ENCODE measurements at regions not wholly inside any gene's neighbourhood (a gene's known extent, or its start where the extent isn't known, plus 50 kb on each side); places are given as distances from the start of the nearest gene placed in this dataset.

DNA sequence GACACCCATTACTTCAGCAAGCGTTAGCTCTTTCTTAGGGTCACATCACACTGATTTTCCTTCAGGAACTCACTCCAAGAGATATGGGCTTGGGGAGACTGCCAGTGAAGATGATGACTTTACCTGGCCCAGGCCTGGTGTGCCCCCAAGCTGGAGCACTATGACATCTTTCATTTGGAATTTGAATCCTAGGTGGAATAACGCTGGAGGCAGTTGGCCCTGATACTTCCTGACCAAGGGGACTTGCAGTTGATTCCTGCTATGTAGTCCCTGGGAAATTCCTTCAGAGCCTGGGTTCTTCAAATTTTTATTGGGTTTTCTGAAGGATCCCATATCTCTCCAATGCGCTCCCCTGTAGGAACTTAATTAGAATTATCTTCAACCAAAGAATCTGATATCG is 114.9 kb upstream of the GUCA2B start:
- POLR2A ChIA-PET, result no interaction called here
- H3K36me3 ChIP-seq (replicated peaks in 1 of 2; ENCODE audit: control insufficient read depth in 1 of 2, insufficient read depth in 2 of 2, low read length in 1 of 2), result no peaks in the 10 kb centered on the region
- no peak overlapping the region for H3K4me3 ChIP-seq (ENCODE audit: low read depth in 2 of 2, low read length in 1 of 2)
- TF ChIP-seq MEF2A (IDR thresholded peaks at IDR 0.05; ENCODE audit: borderline replicate concordance, low read depth) (no peak), USF1 (IDR thresholded peaks at IDR 0.05; ENCODE audit: borderline replicate concordance, low read depth) (no peak), ZBTB33 (IDR thresholded peaks at IDR 0.05; ENCODE audit: borderline replicate concordance, low read depth) (no peak), MXI1 (IDR thresholded peaks at IDR 0.05; ENCODE audit: low read depth, low read length) (no peak), POLR2AphosphoS5 (IDR thresholded peaks at IDR 0.05; ENCODE audit: low read depth, low read length) (no peak), IRF3 (IDR thresholded peaks at IDR 0.05; ENCODE audit: low read depth, low read length) (no peak), NRF1 (IDR thresholded peaks at IDR 0.05; ENCODE audit: low read depth, low read length) (no peak), RFX5 (IDR thresholded peaks at IDR 0.05; ENCODE audit: low read length) (no peak), EZH2phosphoT487 (IDR thresholded peaks at IDR 0.05; ENCODE audit: borderline replicate concordance, low read depth) (no peak)
- TF ChIP-seq, protein P1, sequence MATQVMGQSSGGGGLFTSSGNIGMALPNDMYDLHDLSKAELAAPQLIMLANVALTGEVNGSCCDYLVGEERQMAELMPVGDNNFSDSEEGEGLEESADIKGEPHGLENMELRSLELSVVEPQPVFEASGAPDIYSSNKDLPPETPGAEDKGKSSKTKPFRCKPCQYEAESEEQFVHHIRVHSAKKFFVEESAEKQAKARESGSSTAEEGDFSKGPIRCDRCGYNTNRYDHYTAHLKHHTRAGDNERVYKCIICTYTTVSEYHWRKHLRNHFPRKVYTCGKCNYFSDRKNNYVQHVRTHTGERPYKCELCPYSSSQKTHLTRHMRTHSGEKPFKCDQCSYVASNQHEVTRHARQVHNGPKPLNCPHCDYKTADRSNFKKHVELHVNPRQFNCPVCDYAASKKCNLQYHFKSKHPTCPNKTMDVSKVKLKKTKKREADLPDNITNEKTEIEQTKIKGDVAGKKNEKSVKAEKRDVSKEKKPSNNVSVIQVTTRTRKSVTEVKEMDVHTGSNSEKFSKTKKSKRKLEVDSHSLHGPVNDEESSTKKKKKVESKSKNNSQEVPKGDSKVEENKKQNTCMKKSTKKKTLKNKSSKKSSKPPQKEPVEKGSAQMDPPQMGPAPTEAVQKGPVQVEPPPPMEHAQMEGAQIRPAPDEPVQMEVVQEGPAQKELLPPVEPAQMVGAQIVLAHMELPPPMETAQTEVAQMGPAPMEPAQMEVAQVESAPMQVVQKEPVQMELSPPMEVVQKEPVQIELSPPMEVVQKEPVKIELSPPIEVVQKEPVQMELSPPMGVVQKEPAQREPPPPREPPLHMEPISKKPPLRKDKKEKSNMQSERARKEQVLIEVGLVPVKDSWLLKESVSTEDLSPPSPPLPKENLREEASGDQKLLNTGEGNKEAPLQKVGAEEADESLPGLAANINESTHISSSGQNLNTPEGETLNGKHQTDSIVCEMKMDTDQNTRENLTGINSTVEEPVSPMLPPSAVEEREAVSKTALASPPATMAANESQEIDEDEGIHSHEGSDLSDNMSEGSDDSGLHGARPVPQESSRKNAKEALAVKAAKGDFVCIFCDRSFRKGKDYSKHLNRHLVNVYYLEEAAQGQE (IDR thresholded peaks at IDR 0.05; ENCODE audit: low read depth, low read length), result no peak
- no peak overlapping the region for H3K9ac ChIP-seq
- H3K27ac ChIP-seq (ENCODE audit: low read depth in 2 of 2, low read length in 1 of 2), result no peak overlapping the region
- peaks cover 0 to 13% of the 10 kb centered on the region in 2 experiments; a peak in 2 of 4 replicates for H3K4me1 ChIP-seq (ENCODE audit: control insufficient read depth in 1 of 2, insufficient read depth in 2 of 2, low read depth in 1 of 2, low read length in 1 of 2)
- H2AFZ ChIP-seq (ENCODE audit: low read depth), result no peak overlapping the region
- H3K27me3 ChIP-seq (ENCODE audit: insufficient read depth), result no peaks in the 10 kb centered on the region
- no peak for DNase-seq
- peaks cover 14% of the 10 kb centered on the region; the same call in 1 of the 2 replicates for H3K79me2 ChIP-seq (ENCODE audit: insufficient read depth)
- no peaks in the 10 kb centered on the region for H3K9me3 ChIP-seq
- no peaks in the 10 kb centered on the region for H3K9me2 ChIP-seq
- no peaks in the 10 kb centered on the region for H3F3A ChIP-seq (replicated peaks; ENCODE audit: insufficient read depth)
- 78% methylated on average over 4 of the region's 4 CpGs for WGBS (ENCODE audit: low lambda C conversion rate)
- H3K4me2 ChIP-seq, result no peak overlapping the region
- H4K20me1 ChIP-seq (ENCODE audit: insufficient read depth), result no peaks in the 10 kb centered on the region
- CTCF ChIA-PET, result no interaction called here
